GM23248 (cell line): ENCODE measurements at regions not wholly inside any gene's neighbourhood (a gene's known extent, or its start where the extent isn't known, plus 50 kb on each side); places are given as distances from the start of the nearest gene placed in this dataset.

Experiments
- DNase-seq: peaks from one replicate; pipeline ENCODE4 v3.0.0-alpha.2; 2015
- H2AFZ ChIP-seq: fragments of 200-600 bp; sonication (generic); 2 replicates; pipeline ENCODE4 v1.6.1; 2016; ENCODE audit warnings: antibody characterized with exemption
- H3F3A ChIP-seq: fragments of 200-600 bp; sonication (generic); 2 replicates; pipeline ENCODE4 v1.6.1; 2016; ENCODE audit warnings: mild to moderate bottlenecking, antibody characterized with exemption, mixed run types; ENCODE audit not compliant: insufficient read depth
- H3K27ac ChIP-seq: fragments of 200-600 bp; sonication (generic); 2 replicates; pipeline ENCODE4 v1.5.1; 2016; ENCODE audit warnings: mild to moderate bottlenecking
- H3K27me3 ChIP-seq: fragments of 200-600 bp; sonication (generic); replicated peaks from 2 replicates; pipeline ENCODE4 v1.6.1; 2016; ENCODE audit warnings: mild to moderate bottlenecking; ENCODE audit not compliant: insufficient read depth
- H3K36me3 ChIP-seq: fragments of 200-600 bp; sonication (generic); 2 replicates; pipeline ENCODE4 v1.6.1; 2016; ENCODE audit warnings: low read depth, mild to moderate bottlenecking
- H3K4me1 ChIP-seq: fragments of 200-600 bp; sonication (generic); 2 replicates; pipeline ENCODE4 v1.6.1; 2016; ENCODE audit warnings: mild to moderate bottlenecking; ENCODE audit not compliant: insufficient read depth
- H3K4me2 ChIP-seq: fragments of 200-600 bp; sonication (generic); one replicate; pipeline ENCODE4 v1.6.1; 2016; ENCODE audit warnings: mild to moderate bottlenecking; ENCODE audit not compliant: unreplicated experiment
- H3K4me3 ChIP-seq: fragments of 200-600 bp; sonication (generic); 2 replicates; pipeline ENCODE4 v1.5.1; 2016; ENCODE audit warnings: mild to moderate bottlenecking
- H3K79me2 ChIP-seq: fragments of 200-600 bp; sonication (generic); 2 replicates; pipeline ENCODE4 v1.6.1; 2016; ENCODE audit warnings: mild to moderate bottlenecking; ENCODE audit not compliant: insufficient read depth
- H3K9ac ChIP-seq: fragments of 200-600 bp; sonication (generic); 2 replicates; pipeline ENCODE4 v1.6.1; 2016; ENCODE audit warnings: mild to moderate bottlenecking
- H3K9me2 ChIP-seq: fragments of 200-600 bp; sonication (generic); 2 replicates; pipeline ENCODE4 v1.6.1; 2016; ENCODE audit warnings: mixed run types, mild to moderate bottlenecking, moderate library complexity; ENCODE audit not compliant: insufficient read depth
- H3K9me3 ChIP-seq: fragments of 200-600 bp; sonication (generic); one replicate; pipeline ENCODE4 v1.6.1; 2017; ENCODE audit warnings: low read depth
- H4K20me1 ChIP-seq: fragments of 200-600 bp; sonication (generic); 2 replicates; pipeline ENCODE4 v1.6.0; 2016; ENCODE audit not compliant: insufficient read depth
- EZH2 ChIP-seq: fragments of 200-600 bp; sonication (generic); IDR thresholded peaks from 2 replicates; pipeline ENCODE4 v1.6.1; 2018; ENCODE audit warnings: antibody characterized with exemption, mild to moderate bottlenecking; ENCODE audit not compliant: insufficient read depth, poor library complexity, severe bottlenecking
- EZH2phosphoT487 ChIP-seq: fragments of 200-600 bp; sonication (generic); IDR thresholded peaks from 2 replicates; pipeline ENCODE4 v1.6.1; 2018; ENCODE audit warnings: antibody characterized with exemption, moderate library complexity, mild to moderate bottlenecking, low read depth; ENCODE audit not compliant: insufficient read depth
- WGBS, 2 experiments: methylation state at CpG; one replicate each; pipeline ENCODE4 v1.1.6; 2015 to 2017; ENCODE audit warnings: low lambda C conversion rate in 2 of 2, low coverage in 1 of 2; ENCODE audit errors: missing lambda C conversion rate in 2 of 2; 5-methylcytosine and 5-hydroxymethylcytosine counted together
- in situ Hi-C: fragments of 300-500 bp; cut with MboI; formaldehyde crosslinking; loops from 2 replicates; pipeline ENCODE4 v1.15.0; 2020

DNA sequence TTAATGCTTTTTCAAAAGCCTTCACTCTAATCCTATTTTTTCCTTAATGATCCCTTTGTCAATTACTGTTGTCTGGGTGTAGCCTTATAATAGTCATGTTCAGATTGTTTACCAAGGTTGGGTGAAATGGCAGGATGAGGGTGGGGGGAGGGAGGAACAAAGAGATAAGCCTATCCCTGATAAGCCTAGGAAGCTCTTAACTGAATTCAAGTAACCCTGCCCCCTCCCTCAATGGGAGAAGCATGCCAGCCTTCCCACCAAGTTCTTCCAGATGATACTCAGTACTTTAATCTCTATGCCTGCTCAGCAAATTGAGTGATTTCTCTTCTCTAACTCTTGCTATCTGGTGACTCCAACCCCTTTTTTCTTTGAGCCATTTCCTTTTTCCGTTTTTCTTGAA lies 180.3 kb upstream of the ETAA1 start:
- Histone ChIP-seq H4K20me1 (no peaks in the 10 kb centered on the region), H3K9me2 (no peaks in the 10 kb centered on the region), H3K36me3 (no peaks in the 10 kb centered on the region), H3K79me2 (no peaks in the 10 kb centered on the region), H3F3A (no peaks in the 10 kb centered on the region), H3K27ac (no peak overlapping the region), H3K9me3 (no peaks in the 10 kb centered on the region), H3K4me3 (no peak overlapping the region), H3K4me2 (no peak overlapping the region), H3K9ac (no peak overlapping the region), H3K4me1 (no peaks in the 10 kb centered on the region), H2AFZ (no peak overlapping the region), H3K27me3 (no peaks in the 10 kb centered on the region)
- WGBS, 2 experiments, result 50 to 55% methylated on average over 1 of the region's 1 CpG
- DNase-seq, result no peak
- in situ Hi-C loops, result no loop called here
- no peak for TF ChIP-seq EZH2phosphoT487
- no peak for TF ChIP-seq EZH2

DNA sequence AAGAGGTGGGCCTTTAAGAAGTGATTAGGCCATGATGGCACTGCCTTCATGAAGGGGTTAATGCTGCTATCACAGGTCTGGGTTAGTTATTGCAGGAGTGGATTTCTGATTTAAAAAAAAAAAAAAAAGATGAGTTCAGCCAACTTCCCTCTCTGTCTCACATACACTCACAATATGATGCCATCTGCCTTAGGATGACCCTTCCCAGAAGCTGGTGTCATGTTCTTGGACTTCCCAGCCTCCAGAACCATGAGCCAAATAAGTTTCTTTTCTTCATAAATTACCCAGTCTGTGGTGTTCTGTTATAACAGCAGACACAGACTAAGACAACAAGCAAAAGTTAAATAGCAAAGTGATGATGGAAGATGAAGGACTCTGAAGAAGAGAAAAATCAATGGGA lies 179.7 kb upstream of the ETAA1 start:
- Histone ChIP-seq H3K27ac (no peak overlapping the region), H3F3A (no peaks in the 10 kb centered on the region), H3K9me2 (no peaks in the 10 kb centered on the region), H3K9ac (no peak overlapping the region), H3K27me3 (no peaks in the 10 kb centered on the region), H3K4me2 (no peak overlapping the region), H3K4me1 (no peaks in the 10 kb centered on the region), H3K36me3 (no peaks in the 10 kb centered on the region), H3K9me3 (no peaks in the 10 kb centered on the region), H3K4me3 (no peak overlapping the region), H2AFZ (no peak overlapping the region), H4K20me1 (no peaks in the 10 kb centered on the region), H3K79me2 (no peaks in the 10 kb centered on the region)
- in situ Hi-C loops, result no loop called here
- DNase-seq, result no peak
- TF ChIP-seq EZH2phosphoT487 (no peak), EZH2 (no peak)

DNA sequence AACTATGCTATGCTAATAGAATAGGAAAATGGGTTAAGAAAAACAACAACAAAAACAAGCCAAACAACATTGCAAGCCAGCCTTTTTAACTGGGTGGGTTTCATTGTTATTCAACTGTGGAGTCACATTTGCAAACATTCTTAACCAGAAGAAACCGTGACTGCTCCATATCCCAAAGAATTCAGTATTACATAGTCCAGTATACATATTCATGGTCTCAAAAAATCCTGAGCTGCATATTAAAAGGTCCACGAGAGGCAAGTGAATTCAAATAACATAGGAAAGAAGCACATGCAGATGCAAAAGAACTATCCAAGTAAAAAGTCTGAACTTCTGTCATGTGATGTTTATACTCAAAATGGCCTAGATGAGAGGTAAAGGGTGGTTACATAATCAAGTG lies 179.1 kb upstream of the ETAA1 start:
- H3K4me2 ChIP-seq, result no peak overlapping the region
- H3K36me3 ChIP-seq, result no peaks in the 10 kb centered on the region
- H3K4me3 ChIP-seq, result no peak overlapping the region
- no peaks in the 10 kb centered on the region for H3K9me3 ChIP-seq
- no peak overlapping the region for H2AFZ ChIP-seq
- no peak overlapping the region for H3K27ac ChIP-seq
- H3K27me3 ChIP-seq, result no peaks in the 10 kb centered on the region
- TF ChIP-seq EZH2 (no peak), EZH2phosphoT487 (no peak)
- no peaks in the 10 kb centered on the region for H3K4me1 ChIP-seq
- WGBS, 2 experiments, result 71 to 77% methylated on average over 2 of the region's 2 CpGs
- no peak overlapping the region for H3K9ac ChIP-seq
- no peaks in the 10 kb centered on the region for H3K9me2 ChIP-seq
- no peaks in the 10 kb centered on the region for H4K20me1 ChIP-seq
- no peak for DNase-seq
- no peaks in the 10 kb centered on the region for H3F3A ChIP-seq
- H3K79me2 ChIP-seq, result no peaks in the 10 kb centered on the region
- in situ Hi-C loops, result no loop called here

DNA sequence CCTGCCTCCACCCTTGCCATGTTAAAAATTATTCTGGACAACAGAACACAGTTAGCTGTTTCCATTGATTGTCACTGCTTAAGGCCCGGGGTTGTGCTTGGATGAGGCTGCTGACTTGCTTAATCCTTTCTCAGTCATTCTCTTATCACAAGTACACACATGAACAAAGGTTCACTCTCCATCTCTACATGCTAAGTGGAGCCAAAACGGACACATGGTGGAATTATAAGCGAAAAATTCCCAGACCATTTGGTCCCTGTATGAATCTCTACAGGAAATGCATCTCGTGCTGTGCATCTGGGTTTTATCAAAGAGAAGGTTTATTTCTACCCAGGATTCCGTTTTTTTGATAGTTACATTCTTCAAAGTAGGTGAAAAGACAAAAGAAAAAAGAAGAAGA lies 177.5 kb upstream of the ETAA1 start:
- no peak for TF ChIP-seq EZH2
- no peak for TF ChIP-seq EZH2phosphoT487
- Histone ChIP-seq H3K4me2 (no peak overlapping the region), H3K4me3 (no peak overlapping the region), H2AFZ (no peak overlapping the region), H3K27me3 (no peaks in the 10 kb centered on the region), H3K79me2 (no peaks in the 10 kb centered on the region), H3K9me3 (no peaks in the 10 kb centered on the region), H3K4me1 (no peaks in the 10 kb centered on the region), H3F3A (no peaks in the 10 kb centered on the region), H3K36me3 (no peaks in the 10 kb centered on the region), H3K27ac (no peak overlapping the region), H3K9ac (no peak overlapping the region), H3K9me2 (no peaks in the 10 kb centered on the region), H4K20me1 (no peaks in the 10 kb centered on the region)
- in situ Hi-C loops, result no loop called here
- WGBS, 2 experiments, result 58 to 64% methylated on average over 5 of the region's 5 CpGs
- no peak for DNase-seq

DNA sequence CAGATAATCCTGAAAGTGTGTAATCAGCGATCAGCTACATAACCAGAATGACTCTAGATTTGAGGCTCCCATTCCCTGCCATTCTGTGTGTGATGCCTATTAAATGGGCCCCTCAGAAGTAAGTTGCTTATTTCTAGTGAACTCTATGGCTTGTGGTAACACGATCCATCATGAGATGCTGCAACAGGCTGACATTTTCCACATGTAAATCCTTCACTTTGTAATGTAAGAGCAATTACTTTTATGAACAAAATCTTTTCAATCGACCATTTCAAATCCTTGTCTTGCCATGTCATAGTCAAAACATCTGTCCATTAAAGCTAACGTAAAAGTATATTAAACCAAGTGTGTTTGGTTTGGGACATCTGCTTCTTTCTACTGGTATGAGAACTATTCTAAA lies 175.9 kb upstream of the ETAA1 start:
- Histone ChIP-seq H3K4me2 (no peak overlapping the region), H3K27ac (no peak overlapping the region), H3K4me3 (no peak overlapping the region), H3K4me1 (no peaks in the 10 kb centered on the region), H2AFZ (no peak overlapping the region), H3F3A (no peaks in the 10 kb centered on the region), H3K9ac (no peak overlapping the region), H3K9me3 (no peaks in the 10 kb centered on the region), H3K9me2 (no peaks in the 10 kb centered on the region), H3K79me2 (no peaks in the 10 kb centered on the region), H3K36me3 (no peaks in the 10 kb centered on the region), H4K20me1 (no peaks in the 10 kb centered on the region), H3K27me3 (no peaks in the 10 kb centered on the region)
- 73 to 87% methylated on average over 4 of the region's 4 CpGs for WGBS, 2 experiments
- no peak for TF ChIP-seq EZH2
- in situ Hi-C loops, result no loop called here
- no peak for DNase-seq
